ENCODE measurements at regions not wholly inside any gene's neighbourhood (a gene's known extent, or its start where the extent isn't known, plus 50 kb on each side); places are given as distances from the start of the nearest gene placed in this dataset.

- TF ChIP-seq, protein P1, sequence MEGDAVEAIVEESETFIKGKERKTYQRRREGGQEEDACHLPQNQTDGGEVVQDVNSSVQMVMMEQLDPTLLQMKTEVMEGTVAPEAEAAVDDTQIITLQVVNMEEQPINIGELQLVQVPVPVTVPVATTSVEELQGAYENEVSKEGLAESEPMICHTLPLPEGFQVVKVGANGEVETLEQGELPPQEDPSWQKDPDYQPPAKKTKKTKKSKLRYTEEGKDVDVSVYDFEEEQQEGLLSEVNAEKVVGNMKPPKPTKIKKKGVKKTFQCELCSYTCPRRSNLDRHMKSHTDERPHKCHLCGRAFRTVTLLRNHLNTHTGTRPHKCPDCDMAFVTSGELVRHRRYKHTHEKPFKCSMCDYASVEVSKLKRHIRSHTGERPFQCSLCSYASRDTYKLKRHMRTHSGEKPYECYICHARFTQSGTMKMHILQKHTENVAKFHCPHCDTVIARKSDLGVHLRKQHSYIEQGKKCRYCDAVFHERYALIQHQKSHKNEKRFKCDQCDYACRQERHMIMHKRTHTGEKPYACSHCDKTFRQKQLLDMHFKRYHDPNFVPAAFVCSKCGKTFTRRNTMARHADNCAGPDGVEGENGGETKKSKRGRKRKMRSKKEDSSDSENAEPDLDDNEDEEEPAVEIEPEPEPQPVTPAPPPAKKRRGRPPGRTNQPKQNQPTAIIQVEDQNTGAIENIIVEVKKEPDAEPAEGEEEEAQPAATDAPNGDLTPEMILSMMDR (IDR thresholded peaks at IDR 0.05): no peak
- no peak for TF ChIP-seq EZH2 (IDR thresholded peaks at IDR 0.05; ENCODE audit: borderline replicate concordance, insufficient read depth, low read depth, low read length, poor library complexity, severe bottlenecking)
Observed at GRCh38 chr4:13215560-13215959, 268.6 kb downstream of the RAB28 start.

All from B cell (primary cell).